GM12891 (cell line): ENCODE measurements at regions not wholly inside any gene's neighbourhood (a gene's known extent, or its start where the extent isn't known, plus 50 kb on each side); places are given as distances from the start of the nearest gene placed in this dataset.
"Not testable (repeated sequence)": the region's sequence is repeated elsewhere in the genome, so short reads cannot be mapped to it uniquely, and the experiment has no call there.

Experiments
- DNase-seq: peaks from one replicate; pipeline ENCODE4 v3.0.0; 2011; ENCODE audit warnings: low spot score; ENCODE audit not compliant: insufficient read length
- FAIRE-seq: peaks from 2 replicates; lab custom pipeline; 2011; peaks lifted over from hg19 to GRCh38; lab: Jason Lieb, UNC
- PAX5 ChIP-seq: IDR thresholded peaks from 2 replicates; pipeline ENCODE4 v1.6.1; 2011; ENCODE audit warnings: low read length, moderate library complexity, mild to moderate bottlenecking; ENCODE audit not compliant: insufficient read depth, severe bottlenecking
- POLR2A ChIP-seq: IDR thresholded peaks from 2 replicates; pipeline ENCODE4 v1.6.1; 2011; ENCODE audit warnings: low read depth, low read length, control low read depth
- POLR2AphosphoS5 ChIP-seq: IDR thresholded peaks from 2 replicates; pipeline ENCODE4 v1.6.1; 2011; ENCODE audit warnings: low read depth, low read length, control low read depth
- POU2F2 ChIP-seq: IDR thresholded peaks from 2 replicates; pipeline ENCODE4 v1.6.1; 2011; ENCODE audit warnings: low read depth, mild to moderate bottlenecking, control low read depth, low read length, moderate library complexity
- SPI1 ChIP-seq: IDR thresholded peaks from 2 replicates; pipeline ENCODE4 v1.6.1; 2011; ENCODE audit warnings: low read depth, low read length, control low read depth
- TAF1 ChIP-seq: IDR thresholded peaks from 2 replicates; pipeline ENCODE4 v1.6.1; 2011; ENCODE audit warnings: low read depth, low read length, control low read depth

- TF ChIP-seq POU2F2 (no peak), PAX5 (no peak), POLR2A (no peak), TAF1 (no peak), POLR2AphosphoS5 (no peak), SPI1 (no peak)
- FAIRE-seq, result no peak
- DNase-seq, result no peak
Measured at GRCh38 chr4:20180509-20180908, 71.2 kb upstream of the SLIT2 start.

- DNase-seq (no peak), FAIRE-seq (no peak)
- no peak for TF ChIP-seq TAF1
- TF ChIP-seq SPI1, result no peak
- TF ChIP-seq POU2F2, result no peak
- TF ChIP-seq POLR2A, result no peak
- TF ChIP-seq PAX5, result no peak
- no peak for TF ChIP-seq POLR2AphosphoS5
Measured at GRCh38 chr4:20178902-20179576, 72.7 kb upstream of the SLIT2 start.

GRCh38 chr4:20176881-20177280 is 74.8 kb upstream of the SLIT2 start:
- TF ChIP-seq POLR2AphosphoS5, result no peak
- no peak for TF ChIP-seq POLR2A
- TF ChIP-seq POU2F2, result no peak
- no peak for TF ChIP-seq TAF1
- DNase-seq, result no peak
- FAIRE-seq, result no peak

- TF ChIP-seq POLR2A (no peak), TAF1 (no peak), POU2F2 (no peak), SPI1 (no peak), PAX5 (no peak), POLR2AphosphoS5 (no peak)
- FAIRE-seq (no peak), DNase-seq (no peak)
Measured at GRCh38 chr4:20172070-20172760, 79.5 kb upstream of the SLIT2 start.

- TF ChIP-seq SPI1 (no peak), POLR2A (no peak), POLR2AphosphoS5 (no peak)
- DNase-seq (no peak), FAIRE-seq (no peak)
Measured at GRCh38 chr4:20166544-20166943, 85.2 kb upstream of the SLIT2 start.

GRCh38 chr4:20159516-20159915 is 92.2 kb upstream of the SLIT2 start:
- DNase-seq (no peak), FAIRE-seq (no peak)
- no peak for TF ChIP-seq POU2F2
- TF ChIP-seq PAX5, result no peak
- no peak for TF ChIP-seq SPI1
- no peak for TF ChIP-seq POLR2AphosphoS5
- TF ChIP-seq TAF1, result no peak
- no peak for TF ChIP-seq POLR2A

- TF ChIP-seq TAF1 (no peak), PAX5 (no peak), POU2F2 (no peak), POLR2AphosphoS5 (no peak), SPI1 (no peak), POLR2A (no peak)
- DNase-seq (no peak), FAIRE-seq (no peak)
Measured at GRCh38 chr4:20158195-20158594, 93.5 kb upstream of the SLIT2 start.

GRCh38 chr4:20151436-20151835 is 100.3 kb upstream of the SLIT2 start:
- DNase-seq (no peak), FAIRE-seq (no peak)
- TF ChIP-seq PAX5, result no peak
- TF ChIP-seq SPI1, result no peak
- no peak for TF ChIP-seq POLR2AphosphoS5
- TF ChIP-seq POLR2A, result no peak
- TF ChIP-seq POU2F2, result no peak
- TF ChIP-seq TAF1, result no peak

GRCh38 chr4:20149143-20149542 is 102.6 kb upstream of the SLIT2 start:
- FAIRE-seq, DNase-seq: not testable (repeated sequence)

GRCh38 chr4:20137176-20137575 is 114.5 kb upstream of the SLIT2 start:
- DNase-seq (no peak), FAIRE-seq (no peak)
- TF ChIP-seq POLR2AphosphoS5 (no peak), POU2F2 (no peak), TAF1 (no peak), PAX5 (no peak), SPI1 (no peak), POLR2A (no peak)
